Karpas-422 (cell line): ENCODE measurements at regions not wholly inside any gene's neighbourhood (a gene's known extent, or its start where the extent isn't known, plus 50 kb on each side); places are given as distances from the start of the nearest gene placed in this dataset.

ENCODE experiments used
- DNase-seq: peaks from one replicate; pipeline ENCODE4 v3.0.0-alpha.2; 2015
- H2AFZ ChIP-seq: fragments of 200-600 bp; sonication (generic); 2 replicates; pipeline ENCODE4 v1.6.1; 2014; ENCODE audit warnings: antibody characterized with exemption, low read length, mixed read lengths
- H3K27ac ChIP-seq: fragments of 200-600 bp; sonication (generic); 2 replicates; pipeline ENCODE4 v1.5.1; 2014; ENCODE audit warnings: mild to moderate bottlenecking, low read length, moderate library complexity
- H3K27me3 ChIP-seq: fragments of 200-600 bp; sonication (generic); 2 replicates; pipeline ENCODE4 v1.6.1; 2014; ENCODE audit warnings: low read length, mixed read lengths
- H3K36me3 ChIP-seq: fragments of 200-600 bp; sonication (generic); 2 replicates; pipeline ENCODE4 v1.6.1; 2014; ENCODE audit warnings: low read length, mixed read lengths; ENCODE audit not compliant: insufficient read depth
- H3K4me1 ChIP-seq: fragments of 200-600 bp; sonication (generic); 2 replicates; pipeline ENCODE4 v1.6.1; 2014; ENCODE audit warnings: mild to moderate bottlenecking, low read length, mixed read lengths
- H3K4me2 ChIP-seq: fragments of 200-600 bp; sonication (generic); 2 replicates; pipeline ENCODE4 v1.6.1; 2014; ENCODE audit warnings: low read length, low read depth, mild to moderate bottlenecking; ENCODE audit not compliant: poor library complexity, severe bottlenecking
- H3K4me3 ChIP-seq: fragments of 200-600 bp; sonication (generic); 2 replicates; pipeline ENCODE4 v1.5.1; 2014; ENCODE audit warnings: mild to moderate bottlenecking, antibody characterized with exemption, low read length, mixed read lengths
- H3K79me2 ChIP-seq: fragments of 200-600 bp; sonication (generic); 2 replicates; pipeline ENCODE4 v1.6.1; 2014; ENCODE audit warnings: mild to moderate bottlenecking, low read length, mixed read lengths
- H3K9ac ChIP-seq: fragments of 200-600 bp; sonication (generic); 2 replicates; pipeline ENCODE4 v1.6.0; 2014; ENCODE audit warnings: low read length
- H3K9me2 ChIP-seq: fragments of 200-600 bp; sonication (generic), shearing (Covaris generic); replicated peaks from 2 replicates; pipeline ENCODE4 v1.6.0; 2014; ENCODE audit warnings: mild to moderate bottlenecking, low read length, moderate library complexity; ENCODE audit not compliant: insufficient read depth
- H3K9me3 ChIP-seq: fragments of 300-700, 200-600 bp; sonication (generic); 2 replicates; pipeline ENCODE4 v1.6.1; 2014; ENCODE audit warnings: low read length, mixed read lengths
- H4K20me1 ChIP-seq: fragments of 200-600 bp; sonication (generic); 2 replicates; pipeline ENCODE4 v1.6.1; 2014; ENCODE audit warnings: mild to moderate bottlenecking, antibody characterized with exemption, low read length, low read depth; ENCODE audit not compliant: insufficient read depth

DNA sequence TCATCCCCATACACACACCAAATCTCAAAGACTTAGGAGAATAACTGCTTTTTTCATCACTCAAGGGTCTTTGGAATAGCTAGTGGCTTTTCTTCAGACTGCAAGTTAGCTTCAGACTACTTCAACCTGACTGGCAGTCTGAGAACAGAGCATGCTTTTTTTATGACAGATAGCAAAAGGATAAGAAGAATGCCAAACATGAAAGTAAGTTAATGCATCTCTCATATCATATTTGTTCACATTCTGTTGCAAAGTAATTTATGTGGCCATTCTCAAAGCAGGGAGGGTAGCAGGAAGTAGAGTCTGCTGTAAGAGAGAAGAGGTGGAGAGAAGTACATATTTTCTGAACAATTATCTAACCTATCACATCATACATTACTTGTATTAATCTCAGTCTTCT, 544.4 kb downstream of the ZPLD1 start:
- Histone ChIP-seq H3K79me2 (no peaks in the 10 kb centered on the region), H3K4me2 (no peak overlapping the region), H3K27me3 (no peaks in the 10 kb centered on the region), H3K9me2 (no peaks in the 10 kb centered on the region), H3K9me3 (peaks cover 20% of the 10 kb centered on the region), H4K20me1 (no peaks in the 10 kb centered on the region), H2AFZ (no peak overlapping the region), H3K4me3 (no peak overlapping the region), H3K9ac (no peak overlapping the region), H3K4me1 (no peaks in the 10 kb centered on the region), H3K27ac (no peak overlapping the region), H3K36me3 (no peaks in the 10 kb centered on the region)
- no peak for DNase-seq

GRCh38 chr3:102979682-102980354, 545.0 kb downstream of the ZPLD1 start:
- no peak overlapping the region for H3K9ac ChIP-seq
- H3K4me3 ChIP-seq = no peak overlapping the region
- H3K4me2 ChIP-seq = no peak overlapping the region
- H3K4me1 ChIP-seq = no peaks in the 10 kb centered on the region
- H3K9me2 ChIP-seq = no peaks in the 10 kb centered on the region
- H4K20me1 ChIP-seq = no peaks in the 10 kb centered on the region
- H2AFZ ChIP-seq = no peak overlapping the region
- H3K79me2 ChIP-seq = no peaks in the 10 kb centered on the region
- no peaks in the 10 kb centered on the region for H3K27me3 ChIP-seq
- no peak overlapping the region for H3K27ac ChIP-seq
- peaks cover 24% of the 10 kb centered on the region for H3K9me3 ChIP-seq
- no peak for DNase-seq
- H3K36me3 ChIP-seq = no peaks in the 10 kb centered on the region

- Histone ChIP-seq H3K4me3 (no peak overlapping the region), H3K27ac (no peak overlapping the region), H3K9ac (no peak overlapping the region), H4K20me1 (no peaks in the 10 kb centered on the region), H3K4me2 (no peak overlapping the region), H3K4me1 (no peaks in the 10 kb centered on the region), H3K79me2 (no peaks in the 10 kb centered on the region), H3K9me2 (no peaks in the 10 kb centered on the region), H3K9me3 (peaks cover 20% of the 10 kb centered on the region), H3K27me3 (no peaks in the 10 kb centered on the region), H3K36me3 (no peaks in the 10 kb centered on the region), H2AFZ (no peak overlapping the region)
- DNase-seq = no peak
Measured at GRCh38 chr3:102980355-102980696, 545.5 kb downstream of the ZPLD1 start.

- Histone ChIP-seq H3K27me3 (no peaks in the 10 kb centered on the region), H3K27ac (no peak overlapping the region), H2AFZ (no peak overlapping the region), H3K79me2 (no peaks in the 10 kb centered on the region), H3K9me2 (no peaks in the 10 kb centered on the region), H3K4me1 (no peaks in the 10 kb centered on the region), H3K4me3 (no peak overlapping the region), H3K4me2 (no peak overlapping the region), H3K9ac (no peak overlapping the region), H4K20me1 (no peaks in the 10 kb centered on the region), H3K36me3 (no peaks in the 10 kb centered on the region), H3K9me3 (peaks cover 12% of the 10 kb centered on the region; the same call in 1 of the 2 replicates)
- no peak for DNase-seq
Measured at GRCh38 chr3:103002425-103003176, 567.8 kb downstream of the ZPLD1 start.

- Histone ChIP-seq H3K27me3 (no peaks in the 10 kb centered on the region), H3K9me2 (no peaks in the 10 kb centered on the region), H3K9me3 (peaks cover 12% of the 10 kb centered on the region; the same call in 1 of the 2 replicates), H4K20me1 (no peaks in the 10 kb centered on the region), H3K79me2 (no peaks in the 10 kb centered on the region), H3K4me2 (no peak overlapping the region), H3K9ac (no peak overlapping the region), H3K4me1 (no peaks in the 10 kb centered on the region), H3K4me3 (no peak overlapping the region), H3K27ac (no peak overlapping the region), H3K36me3 (no peaks in the 10 kb centered on the region), H2AFZ (no peak overlapping the region)
- no peak for DNase-seq
Measured at GRCh38 chr3:103006526-103007183, 571.8 kb downstream of the ZPLD1 start.

- Histone ChIP-seq H3K9me2 (no peaks in the 10 kb centered on the region), H2AFZ (no peak overlapping the region)
Measured at GRCh38 chr3:103009609-103010008, 574.8 kb downstream of the ZPLD1 start.

DNA sequence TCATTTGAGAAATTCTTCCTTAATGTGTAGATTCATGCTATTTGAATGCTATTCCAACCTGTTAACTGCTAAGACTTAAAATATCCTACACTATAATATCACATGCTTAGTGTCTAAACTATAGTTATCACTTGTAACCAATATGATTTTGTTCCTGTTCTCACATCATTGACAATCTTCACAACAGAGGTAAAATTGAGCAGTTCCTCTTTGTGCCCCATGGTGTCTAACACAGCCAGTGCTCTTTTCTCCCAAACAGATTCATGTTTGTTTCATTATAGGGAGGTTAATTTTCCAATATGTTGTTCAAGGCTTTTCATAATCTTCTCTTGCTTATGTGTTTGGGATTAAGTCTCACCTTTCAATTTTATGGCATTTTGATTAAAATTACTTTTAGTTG, 591.1 kb downstream of the ZPLD1 start:
- H2AFZ ChIP-seq = no peak overlapping the region
- H3K9me3 ChIP-seq = peaks cover 13% of the 10 kb centered on the region
- DNase-seq = no peak
- H3K4me1 ChIP-seq = no peaks in the 10 kb centered on the region
- no peak overlapping the region for H3K4me2 ChIP-seq
- H3K79me2 ChIP-seq = no peaks in the 10 kb centered on the region
- no peaks in the 10 kb centered on the region for H3K9me2 ChIP-seq
- H3K36me3 ChIP-seq = no peaks in the 10 kb centered on the region
- no peak overlapping the region for H3K27ac ChIP-seq
- no peak overlapping the region for H3K9ac ChIP-seq
- no peak overlapping the region for H3K4me3 ChIP-seq
- no peaks in the 10 kb centered on the region for H4K20me1 ChIP-seq
- no peaks in the 10 kb centered on the region for H3K27me3 ChIP-seq

More at GRCh38 chr3:103009609-103010008, 574.8 kb downstream of the ZPLD1 start:
- H4K20me1 ChIP-seq = no peaks in the 10 kb centered on the region
- H3K9me3 ChIP-seq = peaks cover 21% of the 10 kb centered on the region; the same call in 1 of the 2 replicates
- no peak overlapping the region for H3K9ac ChIP-seq
- no peak overlapping the region for H3K27ac ChIP-seq
- no peak overlapping the region for H3K4me3 ChIP-seq
- no peaks in the 10 kb centered on the region for H3K79me2 ChIP-seq
- DNase-seq = no peak
- H3K27me3 ChIP-seq = no peaks in the 10 kb centered on the region
- no peaks in the 10 kb centered on the region for H3K4me1 ChIP-seq
- H3K36me3 ChIP-seq = no peaks in the 10 kb centered on the region
- no peak overlapping the region for H3K4me2 ChIP-seq

GRCh38 chr3:103033841-103034240, 599.0 kb downstream of the ZPLD1 start:
- Histone ChIP-seq H3K4me1 (no peaks in the 10 kb centered on the region), H3K27ac (no peak overlapping the region), H3K9ac (no peak overlapping the region), H3K79me2 (no peaks in the 10 kb centered on the region), H3K4me2 (no peak overlapping the region), H3K9me3 (peaks cover 8% of the 10 kb centered on the region), H3K9me2 (no peaks in the 10 kb centered on the region), H3K36me3 (no peaks in the 10 kb centered on the region), H4K20me1 (no peaks in the 10 kb centered on the region), H3K4me3 (no peak overlapping the region), H3K27me3 (no peaks in the 10 kb centered on the region), H2AFZ (no peak overlapping the region)
- no peak for DNase-seq
